ENCODE measurements at regions not wholly inside any gene's neighbourhood (a gene's known extent, or its start where the extent isn't known, plus 50 kb on each side); places are given as distances from the start of the nearest gene placed in this dataset.

- TF ChIP-seq RAD21 (IDR thresholded peaks at IDR 0.05; ENCODE audit: low read length): no peak
- TF ChIP-seq CHD1 (IDR thresholded peaks at IDR 0.05; ENCODE audit: low read depth, low read length): no peak
- TF ChIP-seq CTCF (conservative IDR thresholded peaks at IDR 0.05; ENCODE audit: low read depth, low read length): no peak
Observed at GRCh38 chr9:32278991-32279390, 105.5 kb upstream of the ACO1 start.
